COLO829 (cell line): ENCODE measurements at regions not wholly inside any gene's neighbourhood (a gene's known extent, or its start where the extent isn't known, plus 50 kb on each side); places are given as distances from the start of the nearest gene placed in this dataset.
"Not testable (repeated sequence)": the region's sequence is repeated elsewhere in the genome, so short reads cannot be mapped to it uniquely, and the experiment has no call there.

Source experiments
- DNase-seq: peaks from one replicate; pipeline ENCODE4 v3.0.0; 2012; ENCODE audit warnings: low spot score

- no peak for DNase-seq
Observed at GRCh38 chr4:130640592-130640991, 1544.6 kb downstream of the C4orf33 start.

- DNase-seq = no peak
Observed at GRCh38 chr4:130646886-130647285, 1550.9 kb downstream of the C4orf33 start.

GRCh38 chr4:130648570-130648969 is 1552.6 kb downstream of the C4orf33 start:
- no peak for DNase-seq

GRCh38 chr4:130653842-130654241 is 1557.9 kb downstream of the C4orf33 start:
- no peak for DNase-seq

- no peak for DNase-seq
Observed at GRCh38 chr4:130659320-130659719, 1563.4 kb downstream of the C4orf33 start.

- no peak for DNase-seq
Observed at GRCh38 chr4:130668859-130669258, 1572.9 kb downstream of the C4orf33 start.

GRCh38 chr4:130675266-130675665 is 1579.3 kb downstream of the C4orf33 start:
- DNase-seq = no peak

GRCh38 chr4:130689181-130689580 is 1593.2 kb downstream of the C4orf33 start:
- DNase-seq = no peak

GRCh38 chr4:130698251-130698650 is 1602.3 kb downstream of the C4orf33 start:
- DNase-seq = no peak

GRCh38 chr4:130699004-130699403 is 1603.1 kb downstream of the C4orf33 start:
- DNase-seq = no peak

GRCh38 chr4:130703211-130703935 is 1607.4 kb downstream of the C4orf33 start:
- no peak for DNase-seq

- no peak for DNase-seq
Observed at GRCh38 chr4:130705023-130705422, 1609.1 kb downstream of the C4orf33 start.

- peak; percentile 4 for DNase-seq
Observed at GRCh38 chr4:130712038-130712437, 1616.1 kb downstream of the C4orf33 start.

- no peak for DNase-seq
Observed at GRCh38 chr4:130714006-130714405, 1618.1 kb downstream of the C4orf33 start.

GRCh38 chr4:130722361-130722760 is 1626.4 kb downstream of the C4orf33 start:
- no peak for DNase-seq

GRCh38 chr4:130736436-130737185 is 1640.7 kb downstream of the C4orf33 start:
- no peak for DNase-seq

- DNase-seq = no peak
Observed at GRCh38 chr4:130738233-130738632, 1642.3 kb downstream of the C4orf33 start.

- DNase-seq = peak; percentile 30
Observed at GRCh38 chr4:130747842-130748241, 1651.9 kb downstream of the C4orf33 start.

- no peak for DNase-seq
Observed at GRCh38 chr4:130753926-130754325, 1658.0 kb downstream of the C4orf33 start.

GRCh38 chr4:130760246-130760645 is 1664.3 kb downstream of the C4orf33 start:
- no peak for DNase-seq

- not testable (repeated sequence) for DNase-seq
Observed at GRCh38 chr4:130767384-130767783, 1671.4 kb downstream of the C4orf33 start.

GRCh38 chr4:130772966-130773365 is 1677.0 kb downstream of the C4orf33 start:
- not testable (repeated sequence) for DNase-seq

- peak; percentile 7 for DNase-seq
Observed at GRCh38 chr4:130808492-130808891, 1712.5 kb downstream of the C4orf33 start.
